Loucy (cell line): ENCODE measurements at regions not wholly inside any gene's neighbourhood (a gene's known extent, or its start where the extent isn't known, plus 50 kb on each side); places are given as distances from the start of the nearest gene placed in this dataset.

ENCODE experiments used
- H2AFZ ChIP-seq: fragments of 200-600 bp; sonication (generic); 2 replicates; pipeline ENCODE4 v1.6.0; 2016; ENCODE audit warnings: antibody characterized with exemption, mild to moderate bottlenecking, low read length, moderate library complexity
- H3F3A ChIP-seq: fragments of 200-600 bp; 2 replicates; pipeline ENCODE4 v1.6.0; 2016; ENCODE audit warnings: antibody characterized with exemption, low read depth, mild to moderate bottlenecking
- H3K27me3 ChIP-seq: fragments of 200-600 bp; sonication (generic); 2 replicates; pipeline ENCODE4 v1.6.1; 2014; ENCODE audit warnings: low read length, mild to moderate bottlenecking; ENCODE audit not compliant: insufficient read depth, poor library complexity, severe bottlenecking
- H3K36me3 ChIP-seq: fragments of 200-600 bp; sonication (generic); 2 replicates; pipeline ENCODE4 v1.6.1; 2016; ENCODE audit warnings: low read length; ENCODE audit not compliant: insufficient read depth
- H3K4me1 ChIP-seq: fragments of 200-600 bp; sonication (generic); 2 replicates; pipeline ENCODE4 v1.5.1; 2014; ENCODE audit warnings: low read length, mild to moderate bottlenecking; ENCODE audit not compliant: insufficient read depth, poor library complexity, severe bottlenecking
- H3K4me2 ChIP-seq: fragments of 200-600 bp; sonication (generic); 2 replicates; pipeline ENCODE4 v1.6.0; 2014; ENCODE audit warnings: antibody characterized with exemption, low read length, low read depth, mild to moderate bottlenecking; ENCODE audit not compliant: poor library complexity, severe bottlenecking
- H3K4me3 ChIP-seq: fragments of 200-600 bp; sonication (generic); 2 replicates; pipeline ENCODE4 v1.5.1; 2014; ENCODE audit warnings: low read length, mild to moderate bottlenecking, mixed read lengths; ENCODE audit not compliant: poor library complexity, severe bottlenecking
- H3K79me2 ChIP-seq: fragments of 200-600 bp; sonication (generic); 2 replicates; pipeline ENCODE4 v1.6.1; 2014; ENCODE audit warnings: low read length; ENCODE audit not compliant: insufficient read depth
- H3K9ac ChIP-seq: fragments of 200-600 bp; sonication (generic); 2 replicates; pipeline ENCODE4 v1.6.0; 2014; ENCODE audit warnings: mild to moderate bottlenecking, low read depth, low read length, moderate library complexity; ENCODE audit not compliant: poor library complexity, severe bottlenecking
- H3K9me2 ChIP-seq: fragments of 200-600 bp; sonication (generic); replicated peaks from 2 replicates; pipeline ENCODE4 v1.6.1; 2016; ENCODE audit warnings: low read depth, low read length, mixed read lengths
- H3K9me3 ChIP-seq: fragments of 200-600 bp; sonication (generic); 2 replicates; pipeline ENCODE4 v1.6.1; 2014; ENCODE audit warnings: mild to moderate bottlenecking, antibody characterized with exemption, low read length, low read depth; ENCODE audit not compliant: insufficient read depth
- H4K20me1 ChIP-seq: fragments of 200-600 bp; sonication (generic); 2 replicates; pipeline ENCODE4 v1.6.0; 2014; ENCODE audit warnings: antibody characterized with exemption, low read length, mild to moderate bottlenecking; ENCODE audit not compliant: insufficient read depth, poor library complexity, severe bottlenecking
- EZH2phosphoT487 ChIP-seq: fragments of 200-600 bp; IDR thresholded peaks from 2 replicates; pipeline ENCODE4 v1.6.1; 2018; ENCODE audit warnings: antibody characterized with exemption, mild to moderate bottlenecking, moderate library complexity, borderline replicate concordance
- TF ChIP-seq, protein P1 (sequence below): fragments of 200-600 bp; sonication (generic); conservative IDR thresholded peaks from 2 replicates; pipeline ENCODE4 v1.5.1; 2014; ENCODE audit warnings: mild to moderate bottlenecking, antibody characterized with exemption, low read length

DNA sequence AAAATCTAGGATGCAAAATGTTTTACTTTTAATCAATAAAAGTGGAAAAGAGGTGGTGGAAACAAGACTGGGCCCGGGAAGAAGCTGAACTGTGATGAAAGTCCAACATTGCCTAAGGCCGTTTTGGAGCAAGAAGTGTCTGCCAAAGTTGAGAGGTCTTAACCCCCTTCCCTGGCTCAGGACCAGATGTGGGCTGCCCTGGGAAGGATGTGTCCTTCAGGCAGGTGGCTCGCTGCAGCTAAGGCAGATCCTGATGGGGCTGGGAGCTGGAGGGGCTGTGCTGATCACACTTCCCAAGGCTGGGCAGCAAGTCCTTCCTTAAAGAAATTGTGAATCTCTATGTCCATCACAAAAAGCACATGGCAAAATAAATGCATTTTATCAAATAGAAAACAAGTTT is 581.6 kb downstream of the GALC start:
- no peaks in the 10 kb centered on the region for H3K36me3 ChIP-seq
- no peak overlapping the region for H3K4me2 ChIP-seq
- H3F3A ChIP-seq: no peaks in the 10 kb centered on the region
- H4K20me1 ChIP-seq: no peaks in the 10 kb centered on the region
- no peak for TF ChIP-seq EZH2phosphoT487
- TF ChIP-seq, protein P1, sequence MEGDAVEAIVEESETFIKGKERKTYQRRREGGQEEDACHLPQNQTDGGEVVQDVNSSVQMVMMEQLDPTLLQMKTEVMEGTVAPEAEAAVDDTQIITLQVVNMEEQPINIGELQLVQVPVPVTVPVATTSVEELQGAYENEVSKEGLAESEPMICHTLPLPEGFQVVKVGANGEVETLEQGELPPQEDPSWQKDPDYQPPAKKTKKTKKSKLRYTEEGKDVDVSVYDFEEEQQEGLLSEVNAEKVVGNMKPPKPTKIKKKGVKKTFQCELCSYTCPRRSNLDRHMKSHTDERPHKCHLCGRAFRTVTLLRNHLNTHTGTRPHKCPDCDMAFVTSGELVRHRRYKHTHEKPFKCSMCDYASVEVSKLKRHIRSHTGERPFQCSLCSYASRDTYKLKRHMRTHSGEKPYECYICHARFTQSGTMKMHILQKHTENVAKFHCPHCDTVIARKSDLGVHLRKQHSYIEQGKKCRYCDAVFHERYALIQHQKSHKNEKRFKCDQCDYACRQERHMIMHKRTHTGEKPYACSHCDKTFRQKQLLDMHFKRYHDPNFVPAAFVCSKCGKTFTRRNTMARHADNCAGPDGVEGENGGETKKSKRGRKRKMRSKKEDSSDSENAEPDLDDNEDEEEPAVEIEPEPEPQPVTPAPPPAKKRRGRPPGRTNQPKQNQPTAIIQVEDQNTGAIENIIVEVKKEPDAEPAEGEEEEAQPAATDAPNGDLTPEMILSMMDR: no peak
- no peaks in the 10 kb centered on the region for H3K27me3 ChIP-seq
- H3K4me3 ChIP-seq: no peak overlapping the region
- no peak overlapping the region for H2AFZ ChIP-seq
- H3K79me2 ChIP-seq: no peaks in the 10 kb centered on the region
- no peaks in the 10 kb centered on the region for H3K4me1 ChIP-seq
- H3K9me2 ChIP-seq: no peaks in the 10 kb centered on the region
- no peak overlapping the region for H3K9ac ChIP-seq
- H3K9me3 ChIP-seq: no peaks in the 10 kb centered on the region

DNA sequence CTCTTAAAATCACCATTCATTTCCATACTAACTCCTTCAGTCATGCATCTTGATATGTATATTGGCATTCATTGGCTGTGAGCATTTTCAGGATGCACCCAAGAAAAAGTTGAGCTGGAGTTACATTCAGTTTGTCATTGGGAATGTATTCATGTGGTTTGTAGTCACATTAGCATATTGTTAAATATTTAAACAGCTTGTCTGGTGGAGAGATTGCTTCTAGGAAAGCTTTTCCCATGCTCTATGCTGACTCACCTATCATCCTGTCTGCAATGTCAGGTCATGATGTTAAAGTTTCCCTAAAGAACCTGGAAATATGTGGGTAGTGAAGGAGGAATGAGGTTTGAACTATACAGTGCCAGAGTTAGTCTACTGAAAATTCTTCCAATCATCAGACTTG is 583.6 kb downstream of the GALC start:
- no peaks in the 10 kb centered on the region for H3K9me2 ChIP-seq
- H3K4me2 ChIP-seq: no peak overlapping the region
- H3K4me3 ChIP-seq: no peak overlapping the region
- H3K79me2 ChIP-seq: no peaks in the 10 kb centered on the region
- no peaks in the 10 kb centered on the region for H4K20me1 ChIP-seq
- no peak overlapping the region for H2AFZ ChIP-seq
- H3K27me3 ChIP-seq: no peaks in the 10 kb centered on the region
- TF ChIP-seq EZH2phosphoT487: no peak
- TF ChIP-seq, protein P1: no peak
- H3K36me3 ChIP-seq: no peaks in the 10 kb centered on the region
- H3K9me3 ChIP-seq: peaks cover 4% of the 10 kb centered on the region; the same call in 1 of the 2 replicates
- no peak overlapping the region for H3K9ac ChIP-seq
- no peaks in the 10 kb centered on the region for H3F3A ChIP-seq
- no peaks in the 10 kb centered on the region for H3K4me1 ChIP-seq

DNA sequence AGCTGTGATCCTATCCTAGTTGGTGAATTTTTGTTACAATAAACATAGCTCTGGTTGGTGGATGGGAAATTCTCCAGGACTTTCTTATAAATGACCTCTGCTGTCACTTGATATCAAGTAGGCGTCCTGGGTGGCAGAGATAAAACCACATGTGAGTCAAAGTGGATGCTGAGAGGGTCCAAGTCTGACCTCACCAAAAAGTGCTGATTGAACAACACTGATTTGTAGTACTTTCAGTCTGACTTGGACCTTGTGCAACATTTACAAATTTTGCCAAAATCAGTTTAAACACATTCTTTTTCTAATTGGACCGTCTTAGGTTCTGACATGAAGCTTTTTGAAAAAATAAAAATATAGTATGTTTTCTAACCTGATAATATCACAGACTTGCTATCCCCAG is 585.6 kb downstream of the GALC start:
- no peak overlapping the region for H3K4me2 ChIP-seq
- H2AFZ ChIP-seq: no peak overlapping the region
- H3K4me3 ChIP-seq: no peak overlapping the region
- H3K9me2 ChIP-seq: no peaks in the 10 kb centered on the region
- no peaks in the 10 kb centered on the region for H3K36me3 ChIP-seq
- H3K79me2 ChIP-seq: no peaks in the 10 kb centered on the region
- no peaks in the 10 kb centered on the region for H3K27me3 ChIP-seq
- no peaks in the 10 kb centered on the region for H3K4me1 ChIP-seq
- H4K20me1 ChIP-seq: no peaks in the 10 kb centered on the region
- TF ChIP-seq EZH2phosphoT487: no peak
- TF ChIP-seq, protein P1: no peak
- H3K9me3 ChIP-seq: peaks cover 4% of the 10 kb centered on the region; the same call in 1 of the 2 replicates
- H3F3A ChIP-seq: no peaks in the 10 kb centered on the region
- no peak overlapping the region for H3K9ac ChIP-seq
